Activated T-helper 17 cell treated with anti-CD3 and anti-CD28 coated beads, Interleukin-2, amount 50 U/mL, for 72 hours (primary cell): ENCODE measurements at regions not wholly inside any gene's neighbourhood (a gene's known extent, or its start where the extent isn't known, plus 50 kb on each side); places are given as distances from the start of the nearest gene placed in this dataset.
"Not testable (repeated sequence)": the region's sequence is repeated elsewhere in the genome, so short reads cannot be mapped to it uniquely, and the experiment has no call there.

Source experiments
- ATAC-seq: fragments of 150-1000 bp; cut with Tn5 transposase; replicated peaks from 2 replicates; pipeline ENCODE4 v1.10.0; 2021; ENCODE audit warnings: mild to moderate bottlenecking, moderate library complexity
- H3K27ac Mint-ChIP-seq: one replicate; pipeline ENCODE4 v1.8.0; 2022; ENCODE audit warnings: mixed read lengths
- H3K27me3 Mint-ChIP-seq: one replicate; pipeline ENCODE4 v1.8.0; 2022; ENCODE audit warnings: mixed read lengths
- H3K36me3 Mint-ChIP-seq: one replicate; pipeline ENCODE4 v1.8.0; 2022; ENCODE audit warnings: low read depth, mild to moderate bottlenecking, mixed read lengths
- H3K4me1 Mint-ChIP-seq: one replicate; pipeline ENCODE4 v1.8.0; 2022; ENCODE audit warnings: mixed read lengths
- H3K4me3 Mint-ChIP-seq: one replicate; pipeline ENCODE4 v1.8.0; 2022; ENCODE audit warnings: mild to moderate bottlenecking, mixed read lengths
- H3K9me3 Mint-ChIP-seq: one replicate; pipeline ENCODE4 v1.8.0; 2022; ENCODE audit warnings: mixed read lengths

DNA sequence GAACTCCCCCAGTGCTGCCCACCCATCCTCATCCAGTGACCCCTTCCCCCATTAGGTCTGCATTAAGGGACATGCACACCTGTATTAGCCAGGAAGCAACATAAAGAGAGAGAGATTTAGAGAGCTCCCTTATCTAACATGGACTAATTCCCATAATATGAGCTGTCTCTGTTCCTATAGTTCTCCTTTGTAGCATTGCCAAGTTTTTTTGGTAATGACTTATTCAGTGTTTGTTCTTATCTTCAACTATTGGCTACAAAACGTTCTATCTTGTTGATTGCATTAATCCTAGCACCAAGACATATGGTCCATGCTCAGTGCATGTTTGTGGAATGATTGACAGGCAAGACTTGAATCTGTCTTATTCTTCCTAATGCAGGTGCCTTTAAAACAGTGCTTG lies 264.0 kb downstream of the ADGRL2 start:
- Mint-ChIP-seq H3K9me3 (peaks cover under 1% of the 10 kb centered on the region), H3K4me1 (no peaks in the 10 kb centered on the region), H3K36me3 (no peaks in the 10 kb centered on the region), H3K27ac (no peak overlapping the region), H3K27me3 (no peaks in the 10 kb centered on the region), H3K4me3 (no peak overlapping the region)
- no peak for ATAC-seq

DNA sequence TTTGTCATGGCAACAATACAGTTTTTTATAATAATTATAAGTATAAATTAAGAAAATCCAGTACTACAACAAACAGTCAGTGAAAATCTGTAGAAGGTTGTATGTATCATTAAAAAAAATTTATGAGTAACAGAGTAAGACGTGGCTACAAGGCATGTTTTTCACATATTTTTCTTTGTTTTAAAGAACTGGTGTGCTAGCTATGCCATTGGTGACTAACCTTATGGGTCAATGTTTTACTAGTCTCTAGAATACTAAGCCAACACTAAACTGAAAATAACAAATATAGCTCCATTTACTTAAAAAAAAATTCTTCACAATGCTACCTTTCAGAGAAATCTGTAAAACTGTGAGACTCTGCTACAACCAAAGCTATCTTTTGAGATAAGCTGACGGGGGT lies 261.5 kb downstream of the ADGRL2 start:
- Mint-ChIP-seq H3K36me3 (no peaks in the 10 kb centered on the region), H3K4me3 (no peak overlapping the region), H3K9me3 (no peaks in the 10 kb centered on the region), H3K27me3 (no peaks in the 10 kb centered on the region), H3K27ac (no peak overlapping the region), H3K4me1 (no peaks in the 10 kb centered on the region)
- no peak for ATAC-seq

GRCh38 chr1:82059959-82060358 lies 259.2 kb downstream of the ADGRL2 start:
- Mint-ChIP-seq H3K27ac (no peak overlapping the region), H3K4me3 (no peak overlapping the region), H3K9me3 (peaks cover 9% of the 10 kb centered on the region), H3K27me3 (no peaks in the 10 kb centered on the region), H3K36me3 (no peaks in the 10 kb centered on the region), H3K4me1 (no peaks in the 10 kb centered on the region)
- ATAC-seq, result no peak

DNA sequence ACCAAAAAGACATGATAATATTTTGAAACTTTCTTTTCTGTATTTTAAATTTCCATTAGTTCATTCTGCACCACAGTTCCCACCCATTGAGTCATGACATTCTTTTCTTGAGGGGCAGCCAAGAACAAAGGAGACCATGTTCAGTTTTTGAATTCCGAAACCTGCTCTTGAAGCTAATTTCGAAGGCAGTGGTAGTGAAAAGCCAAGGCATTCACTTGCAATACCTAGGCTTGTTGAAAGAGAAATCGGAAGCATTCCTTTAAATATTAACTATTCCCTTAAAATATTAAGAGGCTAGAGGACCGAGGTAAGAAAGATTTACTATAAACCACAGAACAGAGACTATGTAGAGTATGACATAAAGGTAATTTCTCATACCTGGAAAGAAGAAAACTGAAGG lies 256.3 kb downstream of the ADGRL2 start:
- no peak overlapping the region for H3K4me3 Mint-ChIP-seq
- no peaks in the 10 kb centered on the region for H3K36me3 Mint-ChIP-seq
- H3K4me1 Mint-ChIP-seq, result no peaks in the 10 kb centered on the region
- no peaks in the 10 kb centered on the region for H3K27me3 Mint-ChIP-seq
- H3K27ac Mint-ChIP-seq, result no peak overlapping the region
- H3K9me3 Mint-ChIP-seq, result peaks cover 9% of the 10 kb centered on the region
- ATAC-seq, result no peak

GRCh38 chr1:82055375-82055774 lies 254.6 kb downstream of the ADGRL2 start:
- H3K4me1 Mint-ChIP-seq, H3K4me3 Mint-ChIP-seq, H3K27me3 Mint-ChIP-seq, ATAC-seq, H3K36me3 Mint-ChIP-seq, H3K27ac Mint-ChIP-seq: not testable (repeated sequence)
- peaks cover 14% of the 10 kb centered on the region for H3K9me3 Mint-ChIP-seq

- Mint-ChIP-seq H3K27me3 (no peaks in the 10 kb centered on the region), H3K4me3 (no peak overlapping the region), H3K4me1 (no peaks in the 10 kb centered on the region), H3K27ac (no peak overlapping the region), H3K9me3 (peaks cover 14% of the 10 kb centered on the region), H3K36me3 (no peaks in the 10 kb centered on the region)
- no peak for ATAC-seq
These were observed 251.8 kb downstream of the ADGRL2 start for GRCh38 chr1:82052563-82052962.

- H3K27me3 Mint-ChIP-seq, result no peaks in the 10 kb centered on the region
- H3K27ac Mint-ChIP-seq, result no peak overlapping the region
- no peak overlapping the region for H3K4me3 Mint-ChIP-seq
- H3K4me1 Mint-ChIP-seq, result no peaks in the 10 kb centered on the region
- H3K9me3 Mint-ChIP-seq, result peaks cover 9% of the 10 kb centered on the region
- H3K36me3 Mint-ChIP-seq, result no peaks in the 10 kb centered on the region
- no peak for ATAC-seq
These were observed 247.9 kb downstream of the ADGRL2 start for GRCh38 chr1:82048596-82048995.

DNA sequence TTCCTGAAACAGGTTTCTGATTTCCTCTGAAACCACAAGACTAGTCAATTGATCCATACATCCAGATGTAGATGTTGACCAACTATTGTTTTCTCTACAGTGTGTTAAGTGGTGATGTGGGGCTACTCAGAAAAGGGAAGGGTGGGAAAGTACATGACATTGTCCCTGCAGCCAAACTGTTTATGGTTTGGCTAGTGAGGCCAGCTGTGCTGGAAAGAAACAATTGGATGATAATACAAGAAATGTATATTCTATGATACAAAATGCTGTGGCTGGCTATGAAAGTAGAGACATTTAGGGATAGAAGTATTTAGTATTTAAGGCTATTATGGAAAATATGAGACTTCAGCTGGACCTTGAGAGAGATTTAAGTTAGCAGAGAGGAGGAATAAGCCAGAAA lies 244.5 kb downstream of the ADGRL2 start:
- peaks cover 14% of the 10 kb centered on the region for H3K27me3 Mint-ChIP-seq
- no peak overlapping the region for H3K27ac Mint-ChIP-seq
- H3K4me1 Mint-ChIP-seq, result no peaks in the 10 kb centered on the region
- ATAC-seq, result no peak
- no peaks in the 10 kb centered on the region for H3K36me3 Mint-ChIP-seq
- H3K9me3 Mint-ChIP-seq, result peaks cover 10% of the 10 kb centered on the region
- no peak overlapping the region for H3K4me3 Mint-ChIP-seq

DNA sequence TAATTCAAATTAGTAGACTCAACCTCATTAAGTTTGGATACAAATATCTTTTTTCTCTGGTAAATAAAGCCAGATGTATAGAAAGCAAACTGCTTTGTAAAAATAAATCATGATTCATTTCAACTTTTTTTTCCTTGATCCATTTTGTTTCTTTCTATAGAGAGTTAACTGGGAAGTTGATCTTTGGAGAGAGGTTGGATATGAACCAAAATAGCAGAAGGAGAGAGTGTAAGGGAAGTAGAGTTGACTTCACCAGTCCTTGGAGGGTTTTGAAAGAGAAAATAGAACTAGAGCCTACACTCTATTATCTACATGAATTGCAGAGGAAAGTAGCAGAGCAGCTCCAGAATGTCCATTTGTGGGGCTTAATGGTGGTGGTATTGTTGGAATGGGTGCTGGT lies 243.8 kb downstream of the ADGRL2 start:
- Mint-ChIP-seq H3K27me3 (peaks cover 14% of the 10 kb centered on the region), H3K4me3 (no peak overlapping the region), H3K9me3 (peaks cover 17% of the 10 kb centered on the region), H3K4me1 (no peaks in the 10 kb centered on the region), H3K27ac (no peak overlapping the region), H3K36me3 (no peaks in the 10 kb centered on the region)
- ATAC-seq, result no peak

GRCh38 chr1:82044111-82044510 lies 243.4 kb downstream of the ADGRL2 start:
- H3K27me3 Mint-ChIP-seq, result peaks cover 14% of the 10 kb centered on the region
- H3K4me1 Mint-ChIP-seq, result no peaks in the 10 kb centered on the region
- no peaks in the 10 kb centered on the region for H3K36me3 Mint-ChIP-seq
- no peak overlapping the region for H3K27ac Mint-ChIP-seq
- no peak overlapping the region for H3K4me3 Mint-ChIP-seq
- peaks cover 17% of the 10 kb centered on the region for H3K9me3 Mint-ChIP-seq
- ATAC-seq, result no peak

- H3K36me3 Mint-ChIP-seq, result no peaks in the 10 kb centered on the region
- peaks cover 17% of the 10 kb centered on the region for H3K9me3 Mint-ChIP-seq
- no peak overlapping the region for H3K27ac Mint-ChIP-seq
- no peaks in the 10 kb centered on the region for H3K4me1 Mint-ChIP-seq
- H3K27me3 Mint-ChIP-seq, result peaks cover 14% of the 10 kb centered on the region
- no peak for ATAC-seq
- no peak overlapping the region for H3K4me3 Mint-ChIP-seq
These were observed 241.7 kb downstream of the ADGRL2 start for GRCh38 chr1:82042306-82043060.
